HG03439 (cell line): ENCODE measurements at regions not wholly inside any gene's neighbourhood (a gene's known extent, or its start where the extent isn't known, plus 50 kb on each side); places are given as distances from the start of the nearest gene placed in this dataset.
"Not testable (repeated sequence)": the region's sequence is repeated elsewhere in the genome, so short reads cannot be mapped to it uniquely, and the experiment has no call there.

Experiments
- ATAC-seq: cut with Tn5 transposase; IDR thresholded peaks from one replicate; pipeline ENCODE4 v1.9.1; 2021; ENCODE audit warnings: mild to moderate bottlenecking, moderate library complexity; ENCODE audit not compliant: unreplicated experiment

DNA sequence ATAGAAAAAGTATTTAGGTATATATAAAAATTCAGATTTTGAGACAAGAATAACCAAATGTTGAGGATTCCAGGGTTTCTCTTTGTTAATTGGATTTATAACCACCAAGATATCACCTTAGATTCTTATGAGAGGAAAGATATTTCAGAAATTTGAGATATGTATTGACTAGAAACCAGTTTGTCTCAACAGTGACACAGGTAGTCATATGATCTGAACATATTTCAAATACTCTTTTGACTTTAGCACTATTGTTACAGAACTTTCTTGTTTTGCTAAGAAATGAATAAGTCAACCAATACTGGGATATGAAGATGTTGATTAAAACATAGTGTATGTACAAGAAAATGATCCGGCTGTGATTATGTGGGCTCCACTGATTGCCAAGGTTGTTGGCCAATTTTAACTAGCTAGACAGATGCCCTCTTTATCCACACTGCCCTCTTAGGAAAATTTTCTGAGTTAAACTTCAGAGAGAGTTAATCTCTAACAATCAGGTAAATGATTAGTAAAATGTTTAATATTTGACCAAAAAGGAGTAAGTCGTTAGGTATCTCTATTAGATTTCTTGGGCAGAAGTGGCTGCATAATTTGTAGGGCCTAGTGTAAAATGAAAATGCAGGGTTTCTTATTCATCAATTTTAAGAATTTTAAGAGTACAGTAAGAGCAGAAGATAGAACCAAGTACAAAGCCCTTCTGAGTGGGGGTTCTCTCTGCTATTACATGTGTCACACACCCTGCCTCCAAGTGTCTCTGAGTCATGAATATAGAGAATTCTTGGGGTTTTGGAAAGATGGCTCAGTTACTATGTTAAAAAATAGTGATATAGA, 376.0 kb downstream of the TFEC start:
- ATAC-seq: no peak

DNA sequence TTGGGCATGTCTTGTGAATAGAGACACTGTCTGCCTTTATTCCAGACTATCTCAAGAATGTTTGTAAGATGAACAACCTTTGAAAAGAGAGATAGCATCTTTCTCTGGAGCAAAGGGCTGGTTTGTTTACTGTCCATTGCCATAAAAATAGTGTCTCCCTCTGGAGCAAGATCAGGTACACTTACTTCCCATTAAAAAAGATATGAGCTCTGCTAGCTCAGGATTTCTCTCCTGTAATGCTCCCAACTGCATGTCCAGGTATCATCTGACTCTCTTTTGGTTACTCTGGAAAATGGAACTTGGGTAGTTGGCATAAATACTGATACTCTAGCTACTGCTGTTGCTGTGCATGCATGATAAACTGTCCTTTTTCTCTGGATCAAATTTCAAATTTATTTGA, 381.1 kb downstream of the TFEC start:
- ATAC-seq: no peak

DNA sequence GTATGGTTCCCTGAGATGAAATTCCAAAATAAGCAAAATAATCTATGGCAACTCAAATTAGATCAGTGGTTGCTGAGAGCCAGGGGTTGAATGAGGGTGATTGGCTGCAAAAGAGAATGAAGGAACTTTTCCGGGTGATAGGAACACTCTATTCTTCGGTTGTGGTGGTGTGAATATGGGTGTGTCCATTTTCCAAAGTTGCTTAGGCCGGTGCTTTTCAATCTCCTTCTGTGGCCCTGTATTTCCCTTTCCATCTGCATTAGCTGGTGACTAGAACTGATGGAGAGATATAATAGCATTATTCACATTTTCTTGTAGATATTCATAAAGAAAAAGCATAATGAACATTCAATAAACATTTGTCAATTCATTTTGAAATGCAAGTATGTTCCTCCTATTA, 382.9 kb downstream of the TFEC start:
- ATAC-seq: no peak

DNA sequence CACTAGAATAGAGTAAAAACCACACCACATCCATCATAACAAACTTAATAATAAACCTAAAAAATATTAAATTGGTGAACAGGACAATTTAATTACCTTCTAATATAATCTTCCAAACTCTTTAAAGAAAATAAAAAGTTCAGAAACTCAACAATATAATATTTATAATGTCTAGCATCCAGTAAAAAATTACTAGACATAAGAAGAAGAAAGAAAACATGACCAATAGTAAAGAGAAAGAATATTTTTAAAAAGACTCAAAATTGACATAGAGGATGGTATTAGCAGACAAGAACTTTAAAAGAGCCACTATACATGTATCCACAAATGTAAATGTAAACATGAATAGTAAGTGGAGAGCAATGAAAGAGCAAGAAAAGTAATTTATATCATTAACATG, 388.4 kb downstream of the TFEC start:
- ATAC-seq: no peak

DNA sequence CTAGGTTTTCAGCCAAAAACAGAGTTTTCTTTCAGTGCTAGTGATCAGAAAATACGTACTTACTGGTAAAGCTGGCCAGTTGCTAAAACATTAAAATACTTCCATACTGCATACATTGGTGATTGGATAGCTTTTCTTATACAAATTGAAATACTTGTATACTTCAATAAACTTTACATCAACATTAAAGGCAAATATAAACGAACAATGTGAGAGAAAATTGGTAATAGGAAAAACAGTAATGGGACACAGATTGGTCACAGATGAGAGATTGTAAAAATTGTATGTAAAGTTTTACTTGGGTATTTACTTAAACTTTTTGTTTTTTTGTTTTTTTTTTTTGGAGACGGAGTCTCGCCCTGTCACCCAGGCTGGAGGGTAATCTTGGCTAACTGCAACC, 391.7 kb downstream of the TFEC start:
- no peak for ATAC-seq

DNA sequence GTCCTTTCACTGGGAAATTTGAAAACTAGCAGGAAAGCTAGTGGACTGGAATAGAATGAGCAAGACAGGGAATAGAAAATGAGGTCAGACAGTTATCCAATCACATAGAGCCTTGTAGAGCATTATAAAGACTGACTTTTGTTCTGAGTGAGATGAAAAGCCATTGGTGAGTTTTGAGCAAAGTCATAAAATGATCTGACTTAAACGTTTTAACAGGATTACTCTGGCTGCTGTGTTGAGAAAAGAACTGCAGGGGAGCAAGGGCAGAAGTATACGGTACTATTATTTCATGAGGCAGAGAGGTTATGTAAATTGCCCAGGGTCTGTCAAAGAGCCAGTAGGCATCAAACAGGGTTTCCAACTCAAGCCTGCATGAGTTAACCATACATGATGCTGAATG, 393.4 kb downstream of the TFEC start:
- no peak for ATAC-seq

DNA sequence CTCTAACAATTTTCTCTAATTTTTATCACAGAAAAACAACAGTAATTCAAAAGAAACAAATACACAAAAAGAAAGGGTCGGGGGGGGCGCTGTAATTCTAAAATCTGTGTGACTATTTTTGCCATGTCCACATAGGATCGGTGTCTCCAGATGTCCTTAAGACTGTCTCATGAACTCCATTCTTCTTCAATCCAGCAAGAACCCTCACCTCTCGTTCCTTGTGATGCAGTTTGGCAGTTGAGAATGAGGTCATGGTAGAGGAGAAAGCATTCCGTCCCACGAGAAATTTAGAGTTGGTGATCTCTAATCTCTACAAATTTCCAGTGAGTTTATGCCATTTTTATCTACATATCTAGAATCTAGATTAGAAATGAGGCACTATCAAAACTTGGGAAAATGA, 394.7 kb downstream of the TFEC start:
- no peak for ATAC-seq

DNA sequence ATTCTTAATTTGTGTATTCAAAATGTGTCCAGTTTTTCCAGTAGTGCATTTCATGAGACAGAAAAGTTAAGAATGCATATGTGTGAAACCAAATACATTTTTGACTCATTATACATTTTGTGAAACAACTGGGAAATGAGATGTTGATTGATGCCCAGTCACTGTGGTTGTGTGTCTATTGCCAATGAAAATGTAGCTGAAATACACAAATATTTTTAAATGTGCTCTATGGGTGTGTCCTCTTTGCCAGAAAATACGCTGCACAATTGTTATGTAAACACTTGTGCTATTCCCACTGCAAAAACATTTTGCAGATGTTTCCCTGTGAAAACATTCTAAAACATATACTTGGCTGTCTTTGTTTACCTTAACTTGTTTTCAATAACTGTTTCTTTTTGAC, 395.2 kb downstream of the TFEC start:
- ATAC-seq: no peak

DNA sequence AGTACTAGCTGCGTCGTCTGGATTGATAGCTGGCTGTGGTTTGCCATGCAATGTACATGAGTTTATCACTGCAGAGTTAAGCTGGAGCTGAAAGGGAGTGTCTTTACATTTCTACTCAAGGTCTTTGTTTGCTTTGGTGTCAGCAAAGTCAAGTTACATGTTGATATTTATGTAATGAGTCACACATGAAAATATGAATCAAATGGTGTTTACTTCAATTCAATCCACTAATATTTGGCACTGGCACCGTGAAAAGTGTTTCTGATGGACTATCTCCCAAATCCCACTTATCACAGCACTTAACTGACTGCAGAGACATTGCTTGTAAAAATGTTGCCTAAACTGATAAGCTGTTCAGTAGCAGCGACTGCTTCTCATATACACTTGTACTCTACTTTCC, 395.9 kb downstream of the TFEC start:
- ATAC-seq: no peak

DNA sequence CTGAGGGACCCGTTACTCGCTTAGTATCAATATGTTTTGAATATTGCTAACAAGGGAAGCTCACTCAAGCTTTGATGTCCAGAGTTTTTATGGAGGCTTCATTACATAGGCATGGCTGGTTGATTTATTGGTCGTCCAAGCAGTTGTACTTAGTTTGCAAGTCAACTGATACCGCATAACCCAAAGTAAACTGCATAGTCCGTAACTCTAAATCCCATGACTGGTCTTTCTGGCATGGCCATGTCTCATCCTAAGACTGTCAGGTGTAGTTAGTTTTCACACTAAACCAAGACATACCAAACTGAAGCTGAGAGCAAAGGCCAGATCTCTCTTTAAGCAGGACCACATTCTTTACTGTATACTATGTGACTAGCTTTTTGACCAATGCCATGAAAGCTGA, 397.9 kb downstream of the TFEC start:
- no peak for ATAC-seq

DNA sequence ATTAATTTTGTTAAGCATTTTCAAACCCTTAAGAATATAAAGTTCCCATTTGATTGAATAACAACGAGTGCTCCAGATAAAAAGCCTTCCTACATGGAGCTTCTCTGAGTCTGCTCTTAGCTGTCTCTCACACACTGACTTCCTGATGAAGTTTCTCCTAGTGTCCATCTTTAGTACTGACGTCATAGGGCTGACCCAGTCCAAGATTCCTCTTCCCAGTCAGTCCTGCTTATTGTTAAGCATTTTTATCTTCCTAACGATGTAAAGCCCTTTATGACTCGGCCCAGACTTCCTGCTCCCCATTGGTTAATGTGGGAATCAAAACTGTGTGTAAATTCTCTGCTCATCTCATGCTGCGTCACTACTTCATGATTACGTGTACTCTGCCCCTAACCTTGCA, 398.8 kb downstream of the TFEC start:
- no peak for ATAC-seq

DNA sequence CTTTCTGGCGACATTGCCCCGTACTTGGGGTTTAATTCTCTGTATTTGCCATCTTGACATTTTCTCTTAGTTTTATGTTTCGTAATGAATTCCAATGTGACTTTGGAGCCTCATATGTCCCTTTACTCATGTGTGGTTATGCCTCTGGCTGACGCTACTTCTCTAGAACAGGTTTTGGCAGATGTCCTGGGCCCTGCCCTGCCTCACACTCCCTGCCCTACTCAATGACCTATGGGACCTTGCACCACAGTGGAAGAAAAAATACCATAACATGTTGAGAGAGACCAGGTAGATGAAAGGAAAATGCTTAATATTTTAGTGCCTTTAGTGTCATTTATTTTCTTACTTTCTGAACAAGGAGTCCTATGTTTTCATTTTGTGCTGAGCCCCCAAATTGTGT, 400.5 kb downstream of the TFEC start:
- no peak for ATAC-seq

DNA sequence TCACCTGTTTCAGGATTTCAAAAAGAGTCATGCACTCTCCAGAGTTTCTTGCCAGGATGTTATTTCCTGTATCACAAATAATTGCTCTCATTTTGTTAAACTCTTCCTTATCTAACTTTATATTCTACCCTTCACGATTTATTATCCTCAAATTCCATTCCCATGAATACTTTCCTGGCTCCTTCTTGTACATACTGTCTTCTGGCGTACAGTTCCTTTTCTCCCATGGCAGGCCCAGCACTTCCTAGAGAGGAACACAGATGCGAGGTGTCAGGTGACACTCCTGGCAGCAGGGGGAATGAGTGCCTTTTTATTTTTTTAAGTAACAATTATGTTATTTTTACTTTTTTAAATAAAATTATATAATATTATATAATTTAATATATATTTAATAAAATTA, 411.9 kb downstream of the TFEC start:
- no peak for ATAC-seq

DNA sequence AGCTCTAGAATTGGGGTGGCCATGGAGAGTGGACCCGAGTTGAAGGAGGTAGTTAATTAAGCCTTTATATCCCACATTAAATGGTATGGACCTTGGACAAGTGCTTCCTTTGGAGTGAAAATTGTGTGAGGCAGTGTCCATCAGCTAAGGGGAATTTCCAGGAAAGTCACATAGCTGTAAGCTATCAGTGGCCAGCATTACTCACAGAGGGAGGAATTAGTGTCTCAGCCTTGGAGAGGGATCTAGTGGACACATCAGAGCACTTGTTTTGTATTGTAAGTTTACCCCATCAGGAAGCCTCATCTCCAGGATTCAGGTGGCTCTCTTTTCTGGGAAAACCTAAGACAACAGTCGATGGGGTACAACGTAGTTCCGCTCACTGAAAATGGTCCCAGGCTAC, 416.7 kb downstream of the TFEC start:
- ATAC-seq: no peak

DNA sequence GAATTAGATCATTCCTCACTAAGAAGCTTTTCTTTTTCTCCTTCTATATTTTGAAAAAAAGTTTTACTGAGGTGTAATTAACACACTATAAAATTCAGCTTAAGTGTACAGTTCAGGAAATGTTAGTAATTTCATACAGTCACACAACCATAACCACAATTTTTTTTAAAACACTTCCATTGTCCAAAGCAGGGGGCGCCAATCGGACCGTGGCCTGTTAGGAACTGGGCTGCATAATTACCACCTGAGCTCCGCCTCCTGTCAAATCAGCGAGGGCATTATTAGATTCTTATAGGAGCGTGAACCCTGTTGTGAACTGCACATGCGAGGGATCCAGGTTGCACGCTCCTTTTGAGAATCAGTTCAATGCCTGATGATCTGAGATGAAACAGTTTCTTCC, 427.1 kb downstream of the TFEC start:
- no peak for ATAC-seq

DNA sequence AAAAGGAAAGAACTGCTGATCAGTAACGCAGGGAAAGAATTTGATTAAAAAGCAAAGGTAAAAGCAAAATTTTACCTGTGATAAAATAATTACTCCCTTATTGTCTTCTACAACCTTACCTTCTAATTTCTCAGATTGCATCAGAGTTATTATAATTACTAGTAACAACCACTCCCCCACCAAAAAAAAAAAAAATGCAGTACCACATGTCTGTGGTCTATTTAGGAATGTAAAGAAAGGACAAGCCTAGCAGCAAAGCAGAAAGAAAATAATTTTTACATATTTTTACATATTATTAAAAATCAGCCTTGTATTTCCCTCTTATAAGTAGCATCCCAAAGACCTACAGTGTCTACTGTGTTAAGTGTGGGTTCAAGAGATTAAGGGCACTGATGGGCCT, 430.4 kb downstream of the TFEC start:
- no peak for ATAC-seq

DNA sequence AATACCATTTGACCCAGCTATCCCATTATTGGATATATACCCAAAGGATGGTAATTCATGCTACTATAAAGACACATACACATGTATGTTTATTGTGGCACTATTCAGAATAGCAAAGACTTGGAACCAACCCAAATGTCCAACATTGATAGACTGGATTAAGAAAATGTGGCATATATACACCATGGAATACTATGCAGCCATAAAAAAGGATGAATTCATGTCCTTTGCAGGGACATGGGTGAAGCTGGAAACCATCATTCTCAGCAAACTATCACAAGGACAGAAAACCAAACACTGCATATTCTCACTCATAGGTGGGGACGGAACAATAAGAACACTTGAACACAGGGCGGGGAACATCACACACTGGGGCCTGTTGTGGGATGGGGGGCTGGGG, 431.4 kb downstream of the TFEC start:
- ATAC-seq: not testable (repeated sequence)

DNA sequence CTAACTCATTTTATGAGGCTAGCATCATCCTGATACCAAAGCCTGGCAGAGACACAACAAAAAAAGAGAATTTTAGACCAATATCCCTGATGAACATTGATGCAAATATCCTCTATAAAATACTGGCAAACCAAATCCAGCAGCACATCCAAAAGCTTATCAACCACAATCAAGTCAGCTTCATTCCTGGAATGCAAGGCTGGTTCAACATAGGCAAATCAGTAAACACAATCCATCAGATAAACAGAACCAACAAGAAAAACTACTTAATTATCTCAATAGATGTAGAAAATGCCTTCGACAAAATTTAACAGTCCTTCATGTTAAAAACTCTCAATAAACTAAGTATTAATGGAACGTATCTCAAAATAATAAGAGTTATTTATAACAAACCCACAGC, 433.3 kb downstream of the TFEC start:
- ATAC-seq: not testable (repeated sequence)

DNA sequence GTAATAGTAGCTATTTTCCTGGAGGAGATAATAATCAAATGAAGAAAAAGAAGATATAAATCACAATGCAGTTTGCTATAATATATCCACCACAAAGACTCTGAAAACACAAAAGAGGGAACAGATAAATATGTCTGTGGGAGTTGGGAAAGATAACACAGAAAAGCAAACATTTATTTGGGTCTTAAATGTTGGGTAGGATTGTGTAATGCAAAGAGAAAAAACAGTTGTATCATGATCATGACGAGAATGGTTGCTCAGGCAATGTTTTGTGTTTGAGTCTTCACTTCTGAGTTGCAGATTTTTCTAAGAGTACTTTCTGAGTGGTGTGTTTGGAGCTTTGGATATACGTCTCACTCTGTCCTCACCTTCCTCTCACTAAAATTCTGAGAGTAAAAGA, 437.5 kb downstream of the TFEC start:
- ATAC-seq: no peak

DNA sequence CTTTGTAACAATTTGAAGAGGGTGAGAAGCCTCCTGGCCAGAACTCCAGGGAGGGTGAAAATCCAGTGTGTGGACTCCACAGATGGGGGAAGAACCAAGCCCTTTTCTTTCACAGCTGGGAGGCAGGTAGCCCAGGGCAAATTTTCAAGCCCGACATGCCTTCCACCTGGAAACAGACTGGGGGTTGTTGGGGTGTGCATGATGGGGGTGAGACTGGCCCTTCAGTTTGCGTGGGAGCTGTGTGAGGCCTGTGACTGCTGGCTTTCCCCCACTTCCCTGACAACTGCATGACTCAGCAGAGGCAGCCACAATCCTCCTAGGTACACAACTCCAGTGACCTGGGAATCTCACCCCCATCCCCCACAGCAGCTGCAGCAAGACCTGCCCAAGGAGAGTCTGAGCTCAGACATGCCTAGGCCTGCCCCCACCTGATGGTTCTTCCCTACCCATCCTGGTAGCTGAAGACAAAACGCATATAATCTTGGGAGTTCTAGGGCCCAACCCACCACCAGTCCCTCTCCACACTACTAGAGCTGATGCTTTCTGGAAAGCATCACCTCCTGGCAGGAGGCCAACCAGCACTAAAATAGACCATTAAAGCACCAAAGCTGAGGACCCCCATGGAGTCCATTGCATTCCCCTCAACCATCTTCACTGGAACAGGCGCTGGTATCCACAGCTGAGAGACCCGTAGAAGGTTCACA, 445.4 kb downstream of the TFEC start:
- no peak for ATAC-seq

DNA sequence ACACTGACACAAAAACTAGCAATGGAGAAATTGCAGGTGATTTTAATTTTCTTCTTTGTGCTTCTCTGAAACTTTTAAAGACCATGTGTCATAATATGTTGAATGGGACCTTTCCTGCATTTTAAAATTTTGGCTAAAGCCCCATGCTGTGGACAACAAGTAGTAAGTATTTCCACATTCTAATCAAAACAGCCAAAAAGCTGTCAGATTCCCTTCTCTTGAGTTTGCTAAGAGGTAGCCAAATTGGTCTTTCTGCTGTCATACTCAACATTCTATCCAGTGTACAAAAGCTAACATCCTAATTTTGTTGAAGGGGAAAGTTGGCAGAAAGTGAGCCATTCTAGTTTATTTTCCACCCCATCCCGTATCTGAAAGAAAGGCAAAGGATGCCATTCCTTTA, 447.6 kb downstream of the TFEC start:
- no peak for ATAC-seq

DNA sequence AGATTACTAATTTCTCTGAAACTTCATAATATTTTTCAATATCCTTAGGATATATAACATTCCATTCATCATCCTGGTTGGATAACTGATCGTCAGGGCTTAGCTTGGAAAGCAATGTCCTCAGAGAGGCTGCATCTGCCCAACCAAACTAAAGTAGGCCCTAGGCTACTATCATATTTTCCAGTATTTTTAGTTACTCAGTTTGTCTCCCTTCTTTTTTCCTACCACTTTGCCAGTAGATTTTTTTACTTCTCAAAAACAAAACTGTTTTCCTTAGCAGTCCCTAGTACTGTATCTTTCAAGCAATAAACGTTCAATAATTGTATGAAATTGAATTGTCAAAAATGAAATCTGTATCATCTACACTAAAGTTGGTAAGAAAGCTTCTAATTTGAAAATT, 452.0 kb downstream of the TFEC start:
- ATAC-seq: no peak
